HCT116 (cell line): ENCODE measurements at regions not wholly inside any gene's neighbourhood (a gene's known extent, or its start where the extent isn't known, plus 50 kb on each side); places are given as distances from the start of the nearest gene placed in this dataset.

Experiments used
- ATAC-seq: fragments of 200-7000 bp; cut with Tn5 transposase; 2 replicates; pipeline ENCODE4 v1.9.1; 2020; ENCODE audit warnings: mild to moderate bottlenecking, moderate library complexity
- BruUV-seq: library from RNA; stranded (reverse); fragments of 400-500 nt; replicated peaks from 2 replicates; lab custom pipeline; 2021; lab: Mats Ljungman, UMichigan
- CTCF ChIA-PET: fragments of 300-600 bp; sonication (Branson Sonifier 250); formaldehyde crosslinking; loops from one replicate; lab custom pipeline; 2021; ENCODE audit warnings: antibody characterized with exemption; lab: Charles Lee
- POLR2A ChIA-PET: fragments of 300-600, 350-600 bp; sonication (Branson Sonifier 250); formaldehyde crosslinking; loops from one replicate; lab custom pipeline; 2021; ENCODE audit warnings: antibody characterized with exemption; lab: Charles Lee
- RAD21 ChIA-PET, 2 experiments: fragments of 300-600 bp; sonication (Branson Sonifier 250); formaldehyde crosslinking; loops; one replicate each; lab custom pipeline; 2023; ENCODE audit warnings: low total read pairs in 2 of 2; ENCODE audit not compliant: uncharacterized antibody in 2 of 2, unreplicated experiment in 2 of 2, low non-redundant PET in 1 of 2; lab: Charles Lee
- DNase-seq: peaks from one replicate; pipeline ENCODE4 v3.0.0-alpha.2; 2010; ENCODE audit warnings: low read depth, low spot score
- H2AFZ ChIP-seq: fragments of 200-600 bp; shearing (Covaris generic), sonication (generic); 2 replicates; pipeline ENCODE4 v1.6.1; 2017; ENCODE audit warnings: low read depth, mixed run types, mixed read lengths, antibody characterized with exemption, low read length; ENCODE audit not compliant: poor library complexity, severe bottlenecking
- H3K27ac ChIP-seq: 2 replicates; pipeline ENCODE4 v1.5.1; 2012; ENCODE audit warnings: low read depth, low read length
- H3K27me3 ChIP-seq: fragments of 200-600 bp; sonication (generic); 2 replicates; pipeline ENCODE4 v1.6.1; 2016; ENCODE audit warnings: mixed run types, low read length, mixed read lengths; ENCODE audit not compliant: insufficient read depth
- H3K36me3 ChIP-seq, 2 experiments: fragments of 200-500 bp in 1 of 2; fragments of 200-600 bp in 1 of 2; sonication (Bioruptor generic) in 1 of 2; sonication (generic) in 1 of 2; 2 replicates each; pipeline versions ENCODE4 v1.5.1 to v1.6.1; 2014 to 2016; ENCODE audit warnings: low read length in 2 of 2, inconsistent platforms in 1 of 2, mixed read lengths in 1 of 2, mixed run types in 1 of 2; ENCODE audit not compliant: insufficient read depth in 2 of 2, control insufficient read depth in 1 of 2
- H3K4me1 ChIP-seq, 2 experiments: fragments of 200-600 bp in 1 of 2; sonication (generic) in 1 of 2; 2 replicates each; pipeline versions ENCODE4 v1.5.1 to v1.6.1; 2012 to 2017; ENCODE audit warnings: low read length in 2 of 2, inconsistent platforms in 1 of 2, mild to moderate bottlenecking in 1 of 2, mixed read lengths in 1 of 2, mixed run types in 1 of 2, moderate library complexity in 1 of 2; ENCODE audit not compliant: insufficient read depth in 2 of 2, control insufficient read depth in 1 of 2
- H3K4me2 ChIP-seq: fragments of 200-600 bp; sonication (generic); 2 replicates; pipeline ENCODE4 v1.6.1; 2017; ENCODE audit warnings: mixed run types, low read length, mixed read lengths
- H3K4me3 ChIP-seq, 2 experiments: fragments of 200-600 bp in 1 of 2; sonication (generic) in 1 of 2; replicated peaks in 1 of 2; 2 replicates each; pipeline ENCODE4 v1.5.1; 2011 to 2016; ENCODE audit warnings: low read length in 2 of 2, control low read depth in 1 of 2, low read depth in 1 of 2, mild to moderate bottlenecking in 1 of 2, mixed read lengths in 1 of 2, mixed run types in 1 of 2
- H3K79me2 ChIP-seq: fragments of 200-600 bp; sonication (generic); 2 replicates; pipeline ENCODE4 v1.6.1; 2017; ENCODE audit warnings: mild to moderate bottlenecking, mixed run types, low read length, moderate library complexity, mixed read lengths; ENCODE audit not compliant: insufficient read depth
- H3K9ac ChIP-seq: fragments of 200-600 bp; sonication (generic); 2 replicates; pipeline ENCODE4 v1.6.1; 2016; ENCODE audit warnings: low read length, mixed read lengths
- H3K9me2 ChIP-seq: fragments of 200-600 bp; sonication (generic), shearing (Covaris generic); 2 replicates; pipeline ENCODE4 v1.6.1; 2017; ENCODE audit warnings: mixed run types, mild to moderate bottlenecking, moderate library complexity; ENCODE audit not compliant: insufficient read depth
- H3K9me3 ChIP-seq, 2 experiments: fragments of 200-500 bp in 1 of 2; fragments of 200-600 bp in 1 of 2; sonication (Bioruptor generic) in 1 of 2; sonication (generic) in 1 of 2; 2 replicates each; pipeline ENCODE4 v1.6.1; 2014 to 2017; ENCODE audit warnings: low read length in 2 of 2, mixed read lengths in 2 of 2, inconsistent platforms in 1 of 2, low read depth in 1 of 2, mild to moderate bottlenecking in 1 of 2, mixed run types in 1 of 2, moderate library complexity in 1 of 2; ENCODE audit not compliant: control insufficient read depth in 1 of 2, insufficient read depth in 1 of 2
- H4K20me1 ChIP-seq: fragments of 200-600 bp; sonication (generic), shearing (Covaris generic); 2 replicates; pipeline ENCODE4 v1.6.1; 2017; ENCODE audit warnings: mixed run types, mild to moderate bottlenecking, moderate library complexity; ENCODE audit not compliant: insufficient read depth
- ATF3 ChIP-seq: IDR thresholded peaks from 2 replicates; pipeline ENCODE4 v1.6.1; 2012
- EGR1 ChIP-seq: IDR thresholded peaks from 2 replicates; pipeline ENCODE4 v1.6.1; 2012; ENCODE audit warnings: low read depth
- EZH2 ChIP-seq: fragments of 200-600 bp; sonication (generic); IDR thresholded peaks from 2 replicates; pipeline ENCODE4 v1.6.1; 2017; ENCODE audit warnings: antibody characterized with exemption, mixed run types
- EZH2phosphoT487 ChIP-seq: fragments of 200-600 bp; IDR thresholded peaks from 2 replicates; pipeline ENCODE4 v1.6.1; 2018; ENCODE audit warnings: antibody characterized with exemption, borderline replicate concordance
- MAX ChIP-seq: IDR thresholded peaks from 2 replicates; pipeline ENCODE4 v1.6.1; 2012
- POLR2AphosphoS5 ChIP-seq: IDR thresholded peaks from 2 replicates; pipeline ENCODE4 v1.6.1; 2011; ENCODE audit warnings: mild to moderate bottlenecking, low read depth, low read length, moderate library complexity
- REST ChIP-seq: IDR thresholded peaks from 2 replicates; pipeline ENCODE4 v1.6.1; 2012; ENCODE audit warnings: low read depth
- SIN3A ChIP-seq: IDR thresholded peaks from 2 replicates; pipeline ENCODE4 v1.6.1; 2012; ENCODE audit warnings: low read depth
- SP1 ChIP-seq: IDR thresholded peaks from 2 replicates; pipeline ENCODE4 v1.6.1; 2012; ENCODE audit warnings: low read depth
- YY1 ChIP-seq: IDR thresholded peaks from 2 replicates; pipeline ENCODE4 v1.6.1; 2011; ENCODE audit warnings: low read length, low read depth, moderate library complexity, mild to moderate bottlenecking; ENCODE audit not compliant: insufficient replicate concordance; ENCODE audit errors: extremely low read depth
- ZFX ChIP-seq: fragments of 450-650 bp; IDR thresholded peaks from 2 replicates; pipeline ENCODE4 v1.6.1; 2017
- ZNF274 ChIP-seq: fragments of 200-500 bp; sonication (Bioruptor generic); IDR thresholded peaks from 2 replicates; pipeline ENCODE4 v1.6.1; 2014; ENCODE audit warnings: mild to moderate bottlenecking, low read depth, low read length, inconsistent platforms
- intact Hi-C: fragments of 100-400 bp; cut with micrococcal nuclease; formaldehyde crosslinking; loops from 2 replicates; pipeline ENCODE4 v1.10.0; 2022
- TF ChIP-seq, protein P1 (sequence below), 3 experiments: fragments of 200-600 bp in 1 of 3; sonication (generic) in 1 of 3; IDR thresholded peaks in 2 of 3; conservative IDR thresholded peaks in 1 of 3; 2 replicates each; pipeline ENCODE4 v1.5.1; 2012 to 2017; ENCODE audit warnings: low read depth in 2 of 3, low read length in 2 of 3, antibody characterized with exemption in 1 of 3, borderline replicate concordance in 1 of 3, control low read depth in 1 of 3, mild to moderate bottlenecking in 1 of 3, mixed read lengths in 1 of 3, mixed run types in 1 of 3, moderate library complexity in 1 of 3; ENCODE audit not compliant: insufficient read depth in 1 of 3

- TF ChIP-seq, protein P1, sequence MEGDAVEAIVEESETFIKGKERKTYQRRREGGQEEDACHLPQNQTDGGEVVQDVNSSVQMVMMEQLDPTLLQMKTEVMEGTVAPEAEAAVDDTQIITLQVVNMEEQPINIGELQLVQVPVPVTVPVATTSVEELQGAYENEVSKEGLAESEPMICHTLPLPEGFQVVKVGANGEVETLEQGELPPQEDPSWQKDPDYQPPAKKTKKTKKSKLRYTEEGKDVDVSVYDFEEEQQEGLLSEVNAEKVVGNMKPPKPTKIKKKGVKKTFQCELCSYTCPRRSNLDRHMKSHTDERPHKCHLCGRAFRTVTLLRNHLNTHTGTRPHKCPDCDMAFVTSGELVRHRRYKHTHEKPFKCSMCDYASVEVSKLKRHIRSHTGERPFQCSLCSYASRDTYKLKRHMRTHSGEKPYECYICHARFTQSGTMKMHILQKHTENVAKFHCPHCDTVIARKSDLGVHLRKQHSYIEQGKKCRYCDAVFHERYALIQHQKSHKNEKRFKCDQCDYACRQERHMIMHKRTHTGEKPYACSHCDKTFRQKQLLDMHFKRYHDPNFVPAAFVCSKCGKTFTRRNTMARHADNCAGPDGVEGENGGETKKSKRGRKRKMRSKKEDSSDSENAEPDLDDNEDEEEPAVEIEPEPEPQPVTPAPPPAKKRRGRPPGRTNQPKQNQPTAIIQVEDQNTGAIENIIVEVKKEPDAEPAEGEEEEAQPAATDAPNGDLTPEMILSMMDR (IDR thresholded peaks at IDR 0.05 in 2 of 3, conservative IDR thresholded peaks at IDR 0.05 in 1 of 3; ENCODE audit: borderline replicate concordance in 1 of 3, insufficient read depth in 1 of 3, low read depth in 2 of 3, low read length in 2 of 3), result no peak
These were observed 775.9 kb downstream of the CENPC start (continued) for GRCh38 chr4:66769441-66769840.

DNA sequence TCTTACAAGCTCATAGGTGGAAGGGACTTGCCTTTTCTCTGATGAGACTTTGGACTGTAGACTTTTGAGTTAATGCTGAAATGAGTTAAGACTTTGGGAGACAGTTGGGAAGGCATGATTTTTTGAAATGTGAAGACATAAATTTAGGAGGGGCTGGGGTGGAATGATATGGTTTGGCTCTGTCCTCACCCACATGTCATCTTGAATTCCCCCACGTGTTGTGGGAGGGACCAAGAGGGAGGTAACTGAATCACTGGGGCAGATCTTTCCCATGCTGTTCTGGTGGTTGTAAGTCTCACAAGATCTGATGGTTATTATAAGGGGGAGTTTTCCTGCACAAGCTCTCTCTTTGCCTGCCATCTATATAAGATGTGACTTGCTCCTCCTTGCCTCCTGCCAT is 777.9 kb downstream of the CENPC start:
- no peaks in the 10 kb centered on the region for H3K27me3 ChIP-seq
- no peak overlapping the region for H2AFZ ChIP-seq
- BruUV-seq, result no TSS peak
- H3K27ac ChIP-seq, result no peak overlapping the region
- no peak overlapping the region for H3K9ac ChIP-seq
- ChIA-PET POLR2A (no interaction called here), RAD21 (no interaction called here), CTCF (no interaction called here)
- no peaks in the 10 kb centered on the region for H3K4me1 ChIP-seq
- H3K9me3 ChIP-seq, result peaks cover 4 to 10% of the 10 kb centered on the region in 2 experiments; a peak in 2 of 4 replicates
- DNase-seq (no peak), ATAC-seq (no peak)
- no peak overlapping the region for H3K4me2 ChIP-seq
- H3K36me3 ChIP-seq, result no peaks in the 10 kb centered on the region
- no peak for TF ChIP-seq MAX
- no peak overlapping the region for H3K4me3 ChIP-seq
- no peaks in the 10 kb centered on the region for H3K79me2 ChIP-seq
- H4K20me1 ChIP-seq, result no peaks in the 10 kb centered on the region
- intact Hi-C loops, result no loop called here
- H3K9me2 ChIP-seq, result no peaks in the 10 kb centered on the region

- POLR2A ChIA-PET, result no interaction called here
- Histone ChIP-seq H3K36me3 (no peaks in the 10 kb centered on the region), H3K9me3 (peaks cover 5 to 6% of the 10 kb centered on the region in 2 experiments; a peak in 2 of 4 replicates), H3K9me2 (no peaks in the 10 kb centered on the region), H3K27ac (no peak overlapping the region), H3K27me3 (no peaks in the 10 kb centered on the region), H3K9ac (no peak overlapping the region), H3K4me1 (no peaks in the 10 kb centered on the region), H2AFZ (no peak overlapping the region), H3K79me2 (no peaks in the 10 kb centered on the region), H4K20me1 (no peaks in the 10 kb centered on the region), H3K4me2 (no peak overlapping the region), H3K4me3 (no peak overlapping the region)
- no peak for DNase-seq
- CTCF ChIA-PET, result no interaction called here
- BruUV-seq, result no TSS peak
- RAD21 ChIA-PET, result no interaction called here
- intact Hi-C loops, result no loop called here
- ATAC-seq, result no peak
- TF ChIP-seq SP1 (no peak), MAX (no peak), REST (no peak), SIN3A (no peak), EZH2phosphoT487 (no peak), POLR2AphosphoS5 (no peak), YY1 (no peak), ZFX (no peak), EGR1 (no peak), ATF3 (no peak), EZH2 (no peak), ZNF274 (no peak)
These were observed 778.7 kb downstream of the CENPC start for GRCh38 chr4:66766557-66766956.
